ENCODE measurements at regions not wholly inside any gene's neighbourhood (a gene's known extent, or its start where the extent isn't known, plus 50 kb on each side); places are given as distances from the start of the nearest gene placed in this dataset.
"Not testable (repeated sequence)": the region's sequence is repeated elsewhere in the genome, so short reads cannot be mapped to it uniquely, and the experiment has no call there.

- DNase-seq (ENCODE audit: low read depth, low spot score): no peak
Observed at GRCh38 chr4:14902342-14902741, 99.9 kb upstream of the CPEB2 start.

- no peak for DNase-seq (ENCODE audit: low read depth, low spot score)
Observed at GRCh38 chr4:14903321-14903720, 99.0 kb upstream of the CPEB2 start.

GRCh38 chr4:14906805-14907204, 95.5 kb upstream of the CPEB2 start:
- DNase-seq (ENCODE audit: low read depth, low spot score): no peak

- no peak for DNase-seq (ENCODE audit: low read depth, low spot score)
Observed at GRCh38 chr4:14908635-14909034, 93.6 kb upstream of the CPEB2 start.

- DNase-seq (ENCODE audit: low read depth, low spot score): no peak
Observed at GRCh38 chr4:14910411-14910810, 91.9 kb upstream of the CPEB2 start.

- DNase-seq (ENCODE audit: low read depth, low spot score): no peak
Observed at GRCh38 chr4:14912426-14912825, 89.9 kb upstream of the CPEB2 start.

GRCh38 chr4:14915018-14915417, 87.3 kb upstream of the CPEB2 start:
- no peak for DNase-seq (ENCODE audit: low read depth, low spot score)

- DNase-seq (ENCODE audit: low read depth, low spot score): no peak
Observed at GRCh38 chr4:14916554-14917297, 85.6 kb upstream of the CPEB2 start.

GRCh38 chr4:14917298-14917633, 85.0 kb upstream of the CPEB2 start:
- DNase-seq (ENCODE audit: low read depth, low spot score): no peak

- no peak for DNase-seq (ENCODE audit: low read depth, low spot score)
Observed at GRCh38 chr4:14918336-14918735, 83.9 kb upstream of the CPEB2 start.

GRCh38 chr4:14919785-14920184, 82.5 kb upstream of the CPEB2 start:
- DNase-seq (ENCODE audit: low read depth, low spot score): no peak

GRCh38 chr4:14920237-14920636, 82.0 kb upstream of the CPEB2 start:
- DNase-seq (ENCODE audit: low read depth, low spot score): no peak

GRCh38 chr4:14920759-14921320, 81.4 kb upstream of the CPEB2 start:
- no peak for DNase-seq (ENCODE audit: low read depth, low spot score)

- DNase-seq (ENCODE audit: low read depth, low spot score): not testable (repeated sequence)
Observed at GRCh38 chr4:14921781-14922180, 80.5 kb upstream of the CPEB2 start.

GRCh38 chr4:14924076-14924811, 78.0 kb upstream of the CPEB2 start:
- DNase-seq (ENCODE audit: low read depth, low spot score): no peak

GRCh38 chr4:14924812-14925344, 77.4 kb upstream of the CPEB2 start:
- no peak for DNase-seq (ENCODE audit: low read depth, low spot score)

GRCh38 chr4:14925471-14925870, 76.8 kb upstream of the CPEB2 start:
- DNase-seq (ENCODE audit: low read depth, low spot score): no peak

- no peak for DNase-seq (ENCODE audit: low read depth, low spot score)
Observed at GRCh38 chr4:14926368-14926767, 75.9 kb upstream of the CPEB2 start.

GRCh38 chr4:14928035-14928434, 74.2 kb upstream of the CPEB2 start:
- no peak for DNase-seq (ENCODE audit: low read depth, low spot score)

GRCh38 chr4:14929669-14930068, 72.6 kb upstream of the CPEB2 start:
- DNase-seq (ENCODE audit: low read depth, low spot score): no peak

- DNase-seq (ENCODE audit: low read depth, low spot score): no peak
Observed at GRCh38 chr4:14934704-14935390, 67.4 kb upstream of the CPEB2 start.

- no peak for DNase-seq (ENCODE audit: low read depth, low spot score)
Observed at GRCh38 chr4:14943749-14944148, 58.5 kb upstream of the CPEB2 start.
